Retinal pigment epithelial cell (primary cell): ENCODE measurements at regions not wholly inside any gene's neighbourhood (a gene's known extent, or its start where the extent isn't known, plus 50 kb on each side); places are given as distances from the start of the nearest gene placed in this dataset.

Source experiments
- DNase-seq: peaks from one replicate; pipeline ENCODE4 v3.0.0-alpha.2; 2010; ENCODE audit warnings: low read depth
- H3K4me3 ChIP-seq: 2 replicates; pipeline ENCODE4 v1.5.1; 2011; ENCODE audit warnings: mild to moderate bottlenecking, low read length, control low read depth, moderate library complexity
- TF ChIP-seq, protein P1 (sequence below): conservative IDR thresholded peaks from 2 replicates; pipeline ENCODE4 v1.5.1; 2011; ENCODE audit warnings: low read depth, low read length, control low read depth, inconsistent platforms

DNA sequence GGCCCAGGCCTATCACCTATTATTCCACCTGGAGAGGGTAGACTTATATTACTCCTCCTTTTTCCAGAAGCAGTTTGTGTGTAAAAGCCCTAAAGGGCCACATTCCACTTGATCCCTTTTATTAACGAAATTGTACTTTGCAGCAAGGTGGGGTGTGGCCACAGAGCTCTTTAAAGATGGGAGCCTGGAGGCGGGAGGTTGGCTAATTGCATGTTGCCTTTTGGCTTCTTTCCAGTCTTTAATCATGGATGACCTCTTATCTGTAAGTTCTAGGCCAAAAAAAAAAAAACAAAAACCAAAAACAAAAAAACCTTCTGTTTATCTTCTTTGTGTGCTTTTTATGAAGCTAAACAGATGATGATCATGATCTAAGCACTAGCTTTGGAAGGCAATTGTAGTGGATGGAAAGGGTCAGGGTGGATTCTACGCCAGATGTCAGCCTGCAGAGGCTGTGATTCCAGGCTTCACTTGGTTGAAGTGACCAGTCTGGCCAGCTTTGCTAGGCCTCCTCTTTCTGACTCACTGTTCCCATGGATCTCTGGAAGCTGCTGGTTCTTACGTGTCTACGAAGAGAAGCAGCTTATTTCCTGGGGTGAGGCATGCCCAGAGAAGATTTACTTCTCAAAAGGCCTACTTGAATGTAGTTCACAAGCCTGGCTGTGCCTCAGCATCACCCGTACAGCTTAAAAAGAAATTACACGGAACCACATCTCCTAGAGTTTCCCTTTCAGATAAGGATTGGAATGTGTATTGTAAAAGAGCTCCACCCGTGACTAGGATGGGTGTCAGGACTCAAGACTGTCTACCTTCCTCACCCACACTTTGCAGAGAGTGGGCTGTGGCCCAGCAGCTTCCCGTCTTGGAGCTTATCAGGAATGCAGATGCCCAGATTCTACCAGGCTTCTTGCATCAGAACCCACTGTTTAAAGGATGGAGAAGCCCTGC lies 330.9 kb upstream of the C2CD4B start:
- peak; percentile 93 for DNase-seq
- H3K4me3 ChIP-seq: no peak overlapping the region
- TF ChIP-seq, protein P1, sequence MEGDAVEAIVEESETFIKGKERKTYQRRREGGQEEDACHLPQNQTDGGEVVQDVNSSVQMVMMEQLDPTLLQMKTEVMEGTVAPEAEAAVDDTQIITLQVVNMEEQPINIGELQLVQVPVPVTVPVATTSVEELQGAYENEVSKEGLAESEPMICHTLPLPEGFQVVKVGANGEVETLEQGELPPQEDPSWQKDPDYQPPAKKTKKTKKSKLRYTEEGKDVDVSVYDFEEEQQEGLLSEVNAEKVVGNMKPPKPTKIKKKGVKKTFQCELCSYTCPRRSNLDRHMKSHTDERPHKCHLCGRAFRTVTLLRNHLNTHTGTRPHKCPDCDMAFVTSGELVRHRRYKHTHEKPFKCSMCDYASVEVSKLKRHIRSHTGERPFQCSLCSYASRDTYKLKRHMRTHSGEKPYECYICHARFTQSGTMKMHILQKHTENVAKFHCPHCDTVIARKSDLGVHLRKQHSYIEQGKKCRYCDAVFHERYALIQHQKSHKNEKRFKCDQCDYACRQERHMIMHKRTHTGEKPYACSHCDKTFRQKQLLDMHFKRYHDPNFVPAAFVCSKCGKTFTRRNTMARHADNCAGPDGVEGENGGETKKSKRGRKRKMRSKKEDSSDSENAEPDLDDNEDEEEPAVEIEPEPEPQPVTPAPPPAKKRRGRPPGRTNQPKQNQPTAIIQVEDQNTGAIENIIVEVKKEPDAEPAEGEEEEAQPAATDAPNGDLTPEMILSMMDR: no peak

- no peak for DNase-seq
- H3K4me3 ChIP-seq: no peak overlapping the region
- TF ChIP-seq, protein P1: no peak
These were observed 332.3 kb upstream of the C2CD4B start for GRCh38 chr15:62497356-62497755.

GRCh38 chr15:62498278-62498677 lies 333.2 kb upstream of the C2CD4B start:
- DNase-seq: no peak
- no peak overlapping the region for H3K4me3 ChIP-seq
- TF ChIP-seq, protein P1: no peak

DNA sequence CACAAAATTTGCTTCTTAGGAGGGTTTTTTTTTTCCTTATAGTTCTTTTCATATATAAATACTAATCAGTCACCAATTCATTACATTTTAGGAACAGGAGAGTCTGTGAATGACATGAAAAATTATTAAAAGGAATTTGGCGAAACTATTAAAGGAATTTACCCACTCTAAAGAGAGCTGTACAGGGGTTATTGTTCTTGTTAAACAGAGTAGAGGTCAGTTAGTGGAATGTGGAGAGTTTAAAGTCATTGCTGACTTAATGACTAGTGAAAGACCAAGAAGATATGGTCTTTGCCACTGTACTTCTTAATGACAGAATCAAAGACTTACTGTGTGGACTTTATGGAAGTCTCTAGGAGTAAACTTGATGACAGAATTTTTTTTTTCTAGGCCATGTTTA lies 333.6 kb upstream of the C2CD4B start:
- TF ChIP-seq, protein P1: no peak
- no peak overlapping the region for H3K4me3 ChIP-seq
- DNase-seq: peak; percentile 58

DNA sequence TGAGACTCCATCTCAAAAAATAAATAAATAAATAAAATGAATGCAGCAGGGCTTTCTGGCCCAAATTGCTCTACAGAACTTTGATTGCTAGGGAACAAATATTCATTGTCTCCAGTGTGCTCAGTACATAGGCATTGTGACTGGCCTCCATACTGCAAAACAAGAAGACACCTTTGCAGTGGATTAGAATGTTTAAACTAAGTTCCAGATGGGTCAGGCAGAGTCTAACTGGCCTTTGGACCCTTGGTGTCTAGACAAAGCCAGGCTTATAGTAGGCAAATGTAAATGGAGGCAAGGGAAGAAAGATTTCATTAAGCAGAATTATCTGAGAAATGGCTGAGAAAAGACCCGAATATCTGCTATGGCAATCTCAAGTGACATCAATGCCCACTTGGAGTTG lies 335.2 kb upstream of the C2CD4B start:
- no peak overlapping the region for H3K4me3 ChIP-seq
- TF ChIP-seq, protein P1: no peak
- no peak for DNase-seq

GRCh38 chr15:62502451-62502850 lies 337.4 kb upstream of the C2CD4B start:
- DNase-seq: no peak
- no peak overlapping the region for H3K4me3 ChIP-seq
- TF ChIP-seq, protein P1: no peak

- DNase-seq: peak; percentile 58
- TF ChIP-seq, protein P1: no peak
- H3K4me3 ChIP-seq: no peak overlapping the region
These were observed 338.4 kb upstream of the C2CD4B start for GRCh38 chr15:62503451-62503850.
